Uterus (tissue), 3 donors: ENCODE measurements at regions not wholly inside any gene's neighbourhood (a gene's known extent, or its start where the extent isn't known, plus 50 kb on each side); places are given as distances from the start of the nearest gene placed in this dataset.

ENCODE experiments used
- DNase-seq, 2 donors: peaks; one replicate each; pipeline ENCODE4 v3.0.0-alpha.2; 2019 to 2020
- H3K27ac ChIP-seq, 2 donors: fragments of 200-600 bp; sonication (generic); 1 replicate in 1 of 2; 2 replicates in 1 of 2; pipeline ENCODE4 v1.5.1; 2016 to 2018
- H3K27me3 ChIP-seq, 2 donors: fragments of 200-600 bp; sonication (generic); one replicate each; pipeline ENCODE4 v1.5.1; 2018 to 2019; ENCODE audit warnings: control low read depth in 1 of 2
- H3K36me3 ChIP-seq, 2 donors: fragments of 200-600 bp; sonication (generic); one replicate each; pipeline ENCODE4 v1.5.1; 2019; ENCODE audit warnings: control low read depth in 1 of 2
- H3K4me1 ChIP-seq, 2 donors: fragments of 200-600 bp; sonication (generic); one replicate each; pipeline ENCODE4 v1.5.1; 2018 to 2019; ENCODE audit warnings: control low read depth in 1 of 2
- H3K4me3 ChIP-seq, 2 donors: fragments of 200-600 bp; sonication (generic); 1 replicate in 1 of 2; 2 replicates in 1 of 2; pipeline ENCODE4 v1.5.1; 2018 to 2019; ENCODE audit warnings: mild to moderate bottlenecking in 1 of 2
- H3K9me3 ChIP-seq, 2 donors: fragments of 200-600 bp; sonication (generic); one replicate each; pipeline ENCODE4 v1.5.1; 2019; ENCODE audit warnings: control low read depth in 1 of 2
- CTCF ChIP-seq, 4 experiments: fragments of 200-600 bp in 2 of 4; fragments of 450-650 bp in 2 of 4; sonication (generic) in 2 of 4; IDR thresholded peaks; one replicate each; pipeline ENCODE4 v1.5.1; 2016 to 2019; ENCODE audit warnings: antibody characterized with exemption in 4 of 4, mild to moderate bottlenecking in 2 of 4, moderate library complexity in 1 of 4
- POLR2A ChIP-seq, 2 donors: fragments of 450-650 bp; IDR thresholded peaks; one replicate each; pipeline ENCODE4 v1.6.1; 2016; ENCODE audit warnings: antibody characterized with exemption in 2 of 2, mild to moderate bottlenecking in 1 of 2, moderate library complexity in 1 of 2
- intact Hi-C: fragments of 100-400 bp; cut with DNase I; formaldehyde crosslinking; loops from one replicate; pipeline ENCODE4 v1.15.1; 2023; ENCODE audit warnings: low total_unique reads
- donor health status: DM: yes; HTN: yes; CAD: no.

- Histone ChIP-seq H3K36me3 (no peaks in the 10 kb centered on the region), H3K27me3 (no peaks in the 10 kb centered on the region), H3K4me3 (no peak overlapping the region), H3K4me1 (no peaks in the 10 kb centered on the region), H3K27ac (no peak overlapping the region), H3K9me3 (no peaks in the 10 kb centered on the region)
- TF ChIP-seq POLR2A (IDR thresholded peaks at IDR 0.05) (no peak), CTCF (IDR thresholded peaks at IDR 0.05) (no peak)
- intact Hi-C loops, result no loop called here
- DNase-seq, result no peak
These were observed 50.7 kb upstream of the TNFRSF21 start for GRCh38 chr6:47360388-47360787.

DNA sequence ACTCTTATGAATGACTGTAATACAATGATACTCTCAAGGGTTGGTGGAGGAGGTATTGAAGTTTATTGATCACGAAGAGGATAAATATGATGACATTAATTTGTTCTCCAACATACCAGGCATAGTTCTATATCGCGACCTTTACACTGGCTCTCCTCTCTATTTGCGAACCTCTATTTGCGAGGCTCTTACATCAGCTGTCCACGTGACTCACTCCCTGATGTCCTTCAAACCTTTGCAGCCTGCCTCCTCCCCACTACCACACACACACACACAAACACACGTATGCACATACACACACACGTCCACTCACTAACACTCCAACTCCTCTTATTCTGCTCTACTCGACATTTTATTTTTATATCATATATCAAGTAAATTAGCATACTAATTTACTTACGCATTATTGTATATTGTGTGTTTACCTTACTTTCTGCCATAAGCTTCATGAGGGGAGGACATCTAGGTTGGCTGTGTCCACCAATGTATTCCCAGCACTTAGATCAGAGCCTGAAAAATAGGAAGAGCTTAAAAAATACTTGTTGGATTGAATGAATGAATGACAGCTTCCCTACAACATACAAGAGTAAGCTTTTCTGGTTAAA, 53.3 kb upstream of the TNFRSF21 start:
- intact Hi-C loops, result no loop called here
- no peaks in the 10 kb centered on the region for H3K4me1 ChIP-seq
- TF ChIP-seq POLR2A (IDR thresholded peaks at IDR 0.05) (no peak), CTCF (IDR thresholded peaks at IDR 0.05) (no peak)
- H3K27me3 ChIP-seq, result no peaks in the 10 kb centered on the region
- no peak for DNase-seq
- no peaks in the 10 kb centered on the region for H3K36me3 ChIP-seq
- no peaks in the 10 kb centered on the region for H3K9me3 ChIP-seq
- no peak overlapping the region for H3K27ac ChIP-seq
- H3K4me3 ChIP-seq, result no peak overlapping the region

DNA sequence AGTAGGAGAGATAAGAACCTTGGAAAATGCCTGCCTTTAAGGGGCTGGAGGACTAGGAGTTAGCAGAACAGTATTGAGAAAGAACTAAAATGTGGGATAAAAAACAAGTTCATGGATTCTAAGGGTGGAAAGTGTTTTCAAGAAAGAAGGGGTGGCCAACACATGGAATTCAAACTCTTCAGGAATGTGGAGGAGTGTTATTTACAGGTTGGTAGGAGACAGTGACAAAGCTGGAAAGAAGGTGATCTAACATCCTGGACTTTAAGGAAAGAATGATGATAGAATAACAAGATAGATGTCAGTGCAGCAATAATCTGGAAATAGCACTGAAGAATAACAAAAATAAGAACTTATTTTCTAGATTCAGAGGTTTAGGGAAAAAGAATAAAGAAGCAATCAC, 54.0 kb upstream of the TNFRSF21 start:
- H3K9me3 ChIP-seq, result no peaks in the 10 kb centered on the region
- H3K4me3 ChIP-seq, result no peak overlapping the region
- intact Hi-C loops, result no loop called here
- DNase-seq, result no peak
- TF ChIP-seq CTCF (IDR thresholded peaks at IDR 0.05) (no peak), POLR2A (IDR thresholded peaks at IDR 0.05) (no peak)
- H3K4me1 ChIP-seq, result no peaks in the 10 kb centered on the region
- no peaks in the 10 kb centered on the region for H3K27me3 ChIP-seq
- no peaks in the 10 kb centered on the region for H3K36me3 ChIP-seq
- H3K27ac ChIP-seq, result no peak overlapping the region

DNA sequence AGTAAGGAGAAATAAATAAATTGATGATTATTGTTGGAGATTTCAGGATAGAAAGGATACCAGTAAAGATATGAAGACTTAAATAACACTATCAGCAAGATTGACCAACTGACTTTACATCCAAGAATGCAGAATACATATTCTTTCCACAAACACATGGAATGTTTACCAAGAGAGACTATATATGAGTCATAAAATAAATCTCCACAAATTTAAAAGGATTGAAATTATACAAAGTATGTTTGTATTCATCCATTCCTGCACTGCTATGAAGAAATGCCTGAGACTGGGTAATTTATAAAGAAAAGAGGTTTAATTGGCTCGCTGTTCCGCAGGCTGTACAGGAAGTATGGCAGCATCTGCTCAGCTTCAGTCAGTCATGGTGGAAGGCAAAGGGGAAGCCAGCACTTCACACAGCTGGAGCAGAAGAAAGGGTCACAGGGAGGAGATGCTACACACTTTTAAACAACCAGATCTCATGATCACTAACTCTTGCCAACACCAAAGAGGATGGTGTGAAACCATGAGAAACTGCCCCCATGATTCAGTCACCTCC, 56.7 kb upstream of the TNFRSF21 start:
- TF ChIP-seq POLR2A (IDR thresholded peaks at IDR 0.05), result no peak
- TF ChIP-seq CTCF (IDR thresholded peaks at IDR 0.05), result no peak
- no peaks in the 10 kb centered on the region for H3K9me3 ChIP-seq
- H3K27me3 ChIP-seq, result no peaks in the 10 kb centered on the region
- H3K4me1 ChIP-seq, result no peaks in the 10 kb centered on the region
- H3K4me3 ChIP-seq, result no peak overlapping the region
- intact Hi-C loops, result no loop called here
- no peaks in the 10 kb centered on the region for H3K36me3 ChIP-seq
- H3K27ac ChIP-seq, result no peak overlapping the region
- DNase-seq, result no peak

DNA sequence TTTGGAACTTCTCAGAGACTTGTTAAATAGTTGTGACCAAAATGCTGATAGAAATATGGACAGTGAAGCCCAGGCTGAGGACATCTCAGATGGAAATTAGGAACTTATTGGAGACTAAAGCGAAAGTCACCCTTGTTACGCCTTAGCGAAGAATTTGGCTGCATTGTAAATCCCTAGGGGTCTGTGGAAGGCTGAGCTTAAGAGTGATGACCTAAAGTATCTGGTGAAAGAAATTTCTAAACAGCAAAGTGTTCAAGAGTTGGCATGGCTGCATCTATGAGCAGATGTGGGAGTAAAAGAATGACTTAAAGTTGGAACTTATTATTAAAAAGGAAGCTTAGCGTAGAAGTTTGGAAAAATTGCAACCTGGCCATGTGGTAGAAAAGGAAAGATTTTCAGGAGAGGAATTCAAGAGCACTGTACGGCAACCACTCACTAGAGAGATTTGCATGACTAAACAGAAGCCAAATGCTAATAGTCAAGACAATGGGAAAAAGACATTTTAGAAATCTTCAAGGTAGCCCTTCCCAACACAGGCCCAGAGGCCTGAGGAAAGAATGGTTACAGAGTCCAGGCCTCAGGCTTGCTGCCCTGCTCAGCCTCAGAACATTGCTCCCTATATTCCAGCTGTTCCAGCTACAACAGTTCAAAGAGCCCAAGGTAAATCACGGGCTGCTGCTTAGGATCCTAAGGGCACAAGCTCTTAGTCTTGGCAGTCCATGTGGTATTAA, 61.6 kb upstream of the TNFRSF21 start:
- Histone ChIP-seq H3K4me3 (no peak overlapping the region), H3K27me3 (no peaks in the 10 kb centered on the region), H3K4me1 (no peaks in the 10 kb centered on the region), H3K36me3 (no peaks in the 10 kb centered on the region), H3K27ac (no peak overlapping the region), H3K9me3 (no peaks in the 10 kb centered on the region)
- intact Hi-C loops, result no loop called here
- DNase-seq, result no peak
- no peak for TF ChIP-seq POLR2A (IDR thresholded peaks at IDR 0.05)
- TF ChIP-seq CTCF (IDR thresholded peaks at IDR 0.05), result no peak
